K562 (cell line): ENCODE measurements at regions not wholly inside any gene's neighbourhood (a gene's known extent, or its start where the extent isn't known, plus 50 kb on each side); places are given as distances from the start of the nearest gene placed in this dataset.

Experiments
- ATAC-seq: fragments of 200-7000 bp; cut with Tn5 transposase; 3 replicates; pipeline ENCODE4 v1.9.1; 2020; ENCODE audit warnings: moderate library complexity
- BruUV-seq: library from RNA; stranded (reverse); fragments of 400-500 nt; replicated peaks from 2 replicates; lab custom pipeline; 2021; lab: Mats Ljungman, UMichigan
- CTCF ChIA-PET: fragments of 300-600 bp; formaldehyde crosslinking; extraction: SDS; loops from one replicate; lab custom pipeline; 2021; ENCODE audit warnings: low intra/inter-chr PET ratio; lab: Yijun Ruan, JAX
- POLR2A ChIA-PET: fragments of 300-600, 350-650 bp; sonication (Branson Sonifier 250); formaldehyde crosslinking; extraction: SDS; loops from one replicate; lab custom pipeline; 2021; ENCODE audit warnings: antibody characterized with exemption, inconsistent platforms; lab: Yijun Ruan, JAX
- DNase-seq, 4 experiments: peaks; one replicate each; pipeline versions ENCODE4 v3.0.0 to v3.0.0-alpha.2; 2011 to 2018; ENCODE audit warnings: low spot score in 3 of 4, mixed read lengths in 3 of 4; ENCODE audit errors: extremely low read depth in 1 of 4
- FAIRE-seq: peaks from 2 replicates; lab custom pipeline; 2011; peaks lifted over from hg19 to GRCh38; lab: Jason Lieb, UNC
- H2AFZ ChIP-seq: 2 replicates; pipeline ENCODE4 v1.6.0; 2011; ENCODE audit warnings: low read depth, low read length, control low read depth, inconsistent platforms
- H3K27ac ChIP-seq: fragments of 200-600 bp; 3 replicates; pipeline ENCODE4 v1.8.0; 2011; ENCODE audit warnings: low read depth, mild to moderate bottlenecking, control low read depth, inconsistent platforms, low read length, moderate library complexity, mixed read lengths; ENCODE audit errors: extremely low read depth
- H3K27me3 ChIP-seq, 2 experiments: fragments of 300-600 bp in 1 of 2; 2 replicates in 1 of 2; 3 replicates in 1 of 2; pipeline versions ENCODE4 v1.6.0 to v1.8.0; 2011; ENCODE audit warnings: inconsistent platforms in 2 of 2, low read length in 2 of 2, mild to moderate bottlenecking in 1 of 2, mixed read lengths in 1 of 2, moderate library complexity in 1 of 2; ENCODE audit not compliant: control insufficient read depth in 2 of 2, insufficient read depth in 2 of 2
- H3K36me3 ChIP-seq: fragments of 300-600 bp; 3 replicates; pipeline ENCODE4 v1.8.0; 2011; ENCODE audit warnings: mild to moderate bottlenecking, low read length, inconsistent platforms; ENCODE audit not compliant: control insufficient read depth, insufficient read depth
- H3K4me1 ChIP-seq, 2 experiments: fragments of 200-600 bp in 1 of 2; replicated peaks in 1 of 2; 2 replicates in 1 of 2; 3 replicates in 1 of 2; pipeline versions ENCODE4 v1.5.1 to v1.8.0; 2011; ENCODE audit warnings: inconsistent platforms in 2 of 2, low read length in 2 of 2, mild to moderate bottlenecking in 1 of 2, mixed read lengths in 1 of 2, moderate library complexity in 1 of 2; ENCODE audit not compliant: control insufficient read depth in 2 of 2, insufficient read depth in 2 of 2
- H3K4me2 ChIP-seq: 2 replicates; pipeline ENCODE4 v1.6.1; 2011; ENCODE audit warnings: low read length, control low read depth, inconsistent platforms, mixed read lengths; ENCODE audit not compliant: insufficient read depth
- H3K4me3 ChIP-seq: fragments of 200-600 bp; sonication (generic), shearing (Covaris generic); 2 replicates; pipeline ENCODE4 v1.5.1; 2016; ENCODE audit warnings: control low read depth, inconsistent platforms
- H3K79me2 ChIP-seq: fragments of 200-600 bp; 3 replicates; pipeline ENCODE4 v1.8.0; 2011; ENCODE audit warnings: low read length, inconsistent platforms; ENCODE audit not compliant: control insufficient read depth, insufficient read depth
- H3K9ac ChIP-seq, 2 experiments: 2 replicates each; pipeline versions ENCODE4 v1.6.0 to v1.6.1; 2011; ENCODE audit warnings: low read depth in 2 of 2, low read length in 2 of 2, control low read depth in 1 of 2, inconsistent platforms in 1 of 2, mild to moderate bottlenecking in 1 of 2, mixed read lengths in 1 of 2; ENCODE audit not compliant: insufficient read depth in 1 of 2
- H3K9me1 ChIP-seq: one replicate; pipeline ENCODE4 v1.6.0; 2011; ENCODE audit warnings: inconsistent platforms, mild to moderate bottlenecking, low read length, moderate library complexity; ENCODE audit not compliant: control insufficient read depth, insufficient read depth
- H3K9me3 ChIP-seq: replicated peaks from 2 replicates; pipeline ENCODE4 v1.5.1; 2011; ENCODE audit warnings: low read depth, low read length, inconsistent platforms; ENCODE audit not compliant: control insufficient read depth, insufficient read depth
- H4K20me1 ChIP-seq: replicated peaks from 2 replicates; pipeline ENCODE4 v1.6.1; 2011; ENCODE audit warnings: low read length, inconsistent platforms, mixed read lengths; ENCODE audit not compliant: control insufficient read depth, insufficient read depth
- BACH1 ChIP-seq: fragments of 200-800 bp; sonication (Bioruptor generic); IDR thresholded peaks from 2 replicates; pipeline ENCODE4 v1.6.1; 2016; ENCODE audit warnings: missing genetic modification characterization, missing compliant biosample characterization
- C11orf30 ChIP-seq: fragments of 450-650 bp; IDR thresholded peaks from 2 replicates; pipeline ENCODE4 v1.6.1; 2016; ENCODE audit warnings: low read depth, mild to moderate bottlenecking
- FOS ChIP-seq: IDR thresholded peaks from 3 replicates; pipeline ENCODE4 v1.6.1; 2011; ENCODE audit not compliant: insufficient read length; ENCODE audit errors: extremely low read depth
- GABPB2 ChIP-seq: fragments of 250-450 bp; sonication (Bioruptor Pico); conservative IDR thresholded peaks from 2 replicates; pipeline ENCODE4 v1.5.1; 2021; ENCODE audit warnings: mild to moderate bottlenecking
- HDAC2 ChIP-seq: fragments of 450-650 bp; IDR thresholded peaks from 2 replicates; pipeline ENCODE4 v1.6.1; 2016; ENCODE audit warnings: mild to moderate bottlenecking
- HIVEP1 ChIP-seq: fragments of 250-450 bp; sonication (Bioruptor Pico); IDR thresholded peaks from 2 replicates; pipeline ENCODE4 v1.4.0; 2020; ENCODE audit warnings: mild to moderate bottlenecking
- MXD1 ChIP-seq: fragments of 250-450 bp; sonication (Bioruptor Pico); IDR thresholded peaks from 2 replicates; pipeline ENCODE4 v1.8.0; 2021; ENCODE audit warnings: borderline replicate concordance, mild to moderate bottlenecking, moderate library complexity; ENCODE audit not compliant: poor library complexity, severe bottlenecking
- NR1H2 ChIP-seq: sonication (generic); formaldehyde crosslinking; IDR thresholded peaks from 2 replicates; pipeline ENCODE4 v1.4.0; 2020; ENCODE audit warnings: mild to moderate bottlenecking, missing genetic modification reagents
- RBFOX2 ChIP-seq: fragments of 200-400 bp; formaldehyde crosslinking; IDR thresholded peaks from 2 replicates; pipeline ENCODE4 v1.6.1; 2017; ENCODE audit warnings: low read depth, mild to moderate bottlenecking, low read length, moderate library complexity
- RBM15 ChIP-seq: fragments of 200-400 bp; formaldehyde crosslinking; IDR thresholded peaks from 2 replicates; pipeline ENCODE4 v1.6.1; 2018; ENCODE audit warnings: mild to moderate bottlenecking, low read length, moderate library complexity; ENCODE audit not compliant: insufficient read depth
- RNF219 ChIP-seq: fragments of 250-450 bp; sonication (Bioruptor Pico); IDR thresholded peaks from 2 replicates; pipeline ENCODE4 v1.5.0; 2022; ENCODE audit warnings: mild to moderate bottlenecking
- SETDB1 ChIP-seq: IDR thresholded peaks from one replicate; pipeline ENCODE4 v1.6.1; 2012; ENCODE audit warnings: low read length, control low read depth, inconsistent platforms
- TCF7 ChIP-seq: sonication (generic); IDR thresholded peaks from 2 replicates; pipeline ENCODE4 v1.6.1; 2016; ENCODE audit warnings: antibody characterized with exemption, borderline replicate concordance
- ZBTB26 ChIP-seq: fragments of 450-650 bp; formaldehyde crosslinking; IDR thresholded peaks from 2 replicates; pipeline ENCODE4 v1.4.0; 2022; ENCODE audit warnings: missing genetic modification characterization
- ZNF12 ChIP-seq: sonication (generic); formaldehyde crosslinking; IDR thresholded peaks from 2 replicates; pipeline ENCODE4 v1.4.0; 2020; ENCODE audit warnings: mild to moderate bottlenecking, missing genetic modification reagents
- ZNF589 ChIP-seq: fragments of 200-800 bp; sonication (Bioruptor generic); IDR thresholded peaks from 2 replicates; pipeline ENCODE4 v1.6.1; 2016; ENCODE audit warnings: low read depth, missing genetic modification characterization, missing compliant biosample characterization
- ZNF740 ChIP-seq, 3 experiments: fragments of 200-800 bp in 1 of 3; sonication (Bioruptor generic) in 1 of 3; sonication (generic) in 1 of 3; formaldehyde crosslinking in 1 of 3; IDR thresholded peaks; 2 replicates each; pipeline versions ENCODE4 v1.6.1 to v1.8.0; 2016 to 2022; ENCODE audit warnings: mild to moderate bottlenecking in 2 of 3, missing compliant biosample characterization in 2 of 3, missing genetic modification characterization in 2 of 3, missing genetic modification reagents in 1 of 3
- WGBS: fragments of 100-300 bp; shearing (Covaris generic); methylation state at CpG from one replicate; pipeline ENCODE4 v1.1.6; 2016; ENCODE audit warnings: low coverage, mixed read lengths; ENCODE audit not compliant: insufficient coverage; ENCODE audit errors: missing lambda C conversion rate; 5-methylcytosine and 5-hydroxymethylcytosine counted together
- in situ Hi-C: fragments of 300-500 bp; cut with MboI; formaldehyde crosslinking; loops from 4 replicates; pipeline ENCODE4 v1.15.0; 2018; ENCODE audit warnings: inconsistent platforms, mixed read lengths
- intact Hi-C: fragments of 100-400 bp; cut with micrococcal nuclease; formaldehyde crosslinking; loops from 2 replicates; pipeline ENCODE4 v1.14.2; 2022

- Histone ChIP-seq H4K20me1 (no peaks in the 10 kb centered on the region), H3K27ac (peak overlapping the region; percentile 70), H2AFZ (peak overlapping the region; percentile 86), H3K4me2 (peak overlapping the region; percentile 88), H3K27me3 (peaks cover 10 to 24% of the 10 kb centered on the region in 2 experiments; a peak in 2 of 5 replicates), H3K9me3 (no peaks in the 10 kb centered on the region), H3K4me3 (peak overlapping the region; percentile 47; the same call in 1 of the 2 replicates), H3K9ac (peak overlapping the region in 1 of 2 experiments; percentile 48; a peak in 2 of 4 replicates), H3K36me3 (no peaks in the 10 kb centered on the region), H3K4me1 (peaks cover 19 to 27% of the 10 kb centered on the region in 2 experiments), H3K9me1 (no peaks in the 10 kb centered on the region), H3K79me2 (no peaks in the 10 kb centered on the region)
- POLR2A ChIA-PET = interaction anchor here (0.6 kb wide), 2 partner anchors 9 to 336 kb away, joined by 3 read pairs; no protein-coding TSS in a partner anchor
- in situ Hi-C loops (no loop called here), intact Hi-C loops (no loop called here)
- CTCF ChIA-PET = no interaction called here
- peak; percentile 82 for ATAC-seq
- under 1% methylated on average over 9 of the region's 9 CpGs for WGBS
- DNase-seq = peak; percentile 41 to 90 (median 57)
- BruUV-seq = no TSS peak
- peak; percentile 99 for FAIRE-seq
- TF ChIP-seq C11orf30 = peak; percentile 93
- TF ChIP-seq RBM15 = no peak
- no peak for TF ChIP-seq ZNF740 (CRISPR knock-in tag; IDR thresholded peaks at IDR 0.05)
- TF ChIP-seq ZNF740 (tag; IDR thresholded peaks at IDR 0.05) = no peak
- 0 out of 2 replicates have a peak, but pooled peaks have one; percentile 24 for TF ChIP-seq ZBTB26
- TF ChIP-seq ZNF589 (CRISPR knock-in tag) = 0 out of 2 replicates have a peak, but pooled peaks have one; percentile 49
- TF ChIP-seq ZNF12 (CRISPR knock-in tag) = 0 out of 2 replicates have a peak, but pooled peaks have one; percentile 17
- TF ChIP-seq GABPB2 (CRISPR knock-in tag) = no peak
- TF ChIP-seq FOS = peak; percentile 78
- TF ChIP-seq BACH1 (tag) = peak; percentile 92
- TF ChIP-seq TCF7 = no peak
- peak; percentile 43 for TF ChIP-seq SETDB1
- TF ChIP-seq MXD1 = no peak
- TF ChIP-seq HDAC2 = peak; percentile 76
- TF ChIP-seq RNF219 (CRISPR knock-in tag) = no peak
- no peak for TF ChIP-seq NR1H2 (CRISPR knock-in tag)
- no peak for TF ChIP-seq RBFOX2
- TF ChIP-seq HIVEP1 (CRISPR knock-in tag) = no peak
Measured at GRCh38 chr18:34978953-34979608, 62.1 kb upstream of the MAPRE2 start.
